H7 (cell line): ENCODE measurements at regions not wholly inside any gene's neighbourhood (a gene's known extent, or its start where the extent isn't known, plus 50 kb on each side); places are given as distances from the start of the nearest gene placed in this dataset.
"Not testable (repeated sequence)": the region's sequence is repeated elsewhere in the genome, so short reads cannot be mapped to it uniquely, and the experiment has no call there.

Experiments used
- DNase-seq: peaks from one replicate; pipeline ENCODE4 v3.0.0; 2012
- H3K27me3 ChIP-seq: 2 replicates; pipeline ENCODE4 v1.6.0; 2011; ENCODE audit warnings: mild to moderate bottlenecking, low read length; ENCODE audit not compliant: control insufficient read depth, insufficient read depth
- H3K36me3 ChIP-seq: replicated peaks from 2 replicates; pipeline ENCODE4 v1.5.1; 2011; ENCODE audit warnings: low read length; ENCODE audit not compliant: control insufficient read depth, insufficient read depth
- H3K4me3 ChIP-seq: 2 replicates; pipeline ENCODE4 v1.5.1; 2011; ENCODE audit warnings: low read depth, mild to moderate bottlenecking, control low read depth, low read length, moderate library complexity; ENCODE audit not compliant: insufficient read depth

- Histone ChIP-seq H3K36me3 (no peaks in the 10 kb centered on the region), H3K4me3 (no peak overlapping the region), H3K27me3 (no peaks in the 10 kb centered on the region)
- DNase-seq = no peak
Measured at GRCh38 chr10:64196638-64197315, 675.6 kb downstream of the REEP3 start.

GRCh38 chr10:64201936-64202335 is 680.7 kb downstream of the REEP3 start:
- no peak overlapping the region for H3K4me3 ChIP-seq

GRCh38 chr10:64204504-64204903 is 683.3 kb downstream of the REEP3 start:
- not testable (repeated sequence) for DNase-seq, H3K36me3 ChIP-seq, H3K4me3 ChIP-seq, H3K27me3 ChIP-seq

More at GRCh38 chr10:64201936-64202335, 680.7 kb downstream of the REEP3 start:
- no peaks in the 10 kb centered on the region for H3K27me3 ChIP-seq
- no peaks in the 10 kb centered on the region for H3K36me3 ChIP-seq
- DNase-seq = no peak

GRCh38 chr10:64206409-64206808 is 685.2 kb downstream of the REEP3 start:
- no peak for DNase-seq
- Histone ChIP-seq H3K36me3 (no peaks in the 10 kb centered on the region), H3K4me3 (no peak overlapping the region), H3K27me3 (no peaks in the 10 kb centered on the region)

- Histone ChIP-seq H3K4me3 (no peak overlapping the region), H3K27me3 (no peaks in the 10 kb centered on the region), H3K36me3 (no peaks in the 10 kb centered on the region)
- no peak for DNase-seq
Measured at GRCh38 chr10:64209561-64209960, 688.4 kb downstream of the REEP3 start.

GRCh38 chr10:64210211-64210610 is 689.0 kb downstream of the REEP3 start:
- Histone ChIP-seq H3K36me3 (no peaks in the 10 kb centered on the region), H3K4me3 (no peak overlapping the region), H3K27me3 (no peaks in the 10 kb centered on the region)
- DNase-seq = no peak

- Histone ChIP-seq H3K36me3 (no peaks in the 10 kb centered on the region), H3K4me3 (no peak overlapping the region), H3K27me3 (no peaks in the 10 kb centered on the region)
- DNase-seq = no peak
Measured at GRCh38 chr10:64211466-64211865, 690.3 kb downstream of the REEP3 start.

GRCh38 chr10:64215088-64215487 is 693.9 kb downstream of the REEP3 start:
- Histone ChIP-seq H3K27me3 (no peaks in the 10 kb centered on the region), H3K4me3 (no peak overlapping the region), H3K36me3 (no peaks in the 10 kb centered on the region)
- DNase-seq = no peak

- Histone ChIP-seq H3K4me3 (no peak overlapping the region), H3K27me3 (no peaks in the 10 kb centered on the region), H3K36me3 (no peaks in the 10 kb centered on the region)
- no peak for DNase-seq
Measured at GRCh38 chr10:64219271-64220025, 698.2 kb downstream of the REEP3 start.

- no peak for DNase-seq
- H3K36me3 ChIP-seq = no peaks in the 10 kb centered on the region
Measured at GRCh38 chr10:64234489-64234888, 713.3 kb downstream of the REEP3 start.

GRCh38 chr10:64257704-64258103 is 736.5 kb downstream of the REEP3 start:
- H3K36me3 ChIP-seq = no peaks in the 10 kb centered on the region
- DNase-seq = no peak
- H3K27me3 ChIP-seq = no peaks in the 10 kb centered on the region
- H3K4me3 ChIP-seq = no peak overlapping the region

More at GRCh38 chr10:64234489-64234888, 713.3 kb downstream of the REEP3 start:
- Histone ChIP-seq H3K4me3 (no peak overlapping the region), H3K27me3 (no peaks in the 10 kb centered on the region)

GRCh38 chr10:64261092-64261491 is 739.9 kb downstream of the REEP3 start:
- no peaks in the 10 kb centered on the region for H3K36me3 ChIP-seq
- no peak for DNase-seq

GRCh38 chr10:64261676-64262075 is 740.5 kb downstream of the REEP3 start:
- Histone ChIP-seq H3K4me3 (no peak overlapping the region), H3K27me3 (no peaks in the 10 kb centered on the region), H3K36me3 (no peaks in the 10 kb centered on the region)
- DNase-seq = no peak

More at GRCh38 chr10:64261092-64261491, 739.9 kb downstream of the REEP3 start:
- Histone ChIP-seq H3K27me3 (no peaks in the 10 kb centered on the region), H3K4me3 (no peak overlapping the region)

- no peak for DNase-seq
- Histone ChIP-seq H3K4me3 (no peak overlapping the region), H3K36me3 (no peaks in the 10 kb centered on the region), H3K27me3 (no peaks in the 10 kb centered on the region)
Measured at GRCh38 chr10:64265961-64266360, 744.8 kb downstream of the REEP3 start.

- Histone ChIP-seq H3K4me3 (no peak overlapping the region), H3K27me3 (no peaks in the 10 kb centered on the region; the same call in 1 of the 2 replicates), H3K36me3 (no peaks in the 10 kb centered on the region)
- no peak for DNase-seq
Measured at GRCh38 chr10:64271508-64271907, 750.3 kb downstream of the REEP3 start.
